Vagina (tissue), 2 donors: ENCODE measurements at regions not wholly inside any gene's neighbourhood (a gene's known extent, or its start where the extent isn't known, plus 50 kb on each side); places are given as distances from the start of the nearest gene placed in this dataset.

ENCODE experiments used
- POLR2A ChIP-seq, 2 donors: fragments of 450-650 bp; IDR thresholded peaks; one replicate each; pipeline ENCODE4 v1.6.1; 2017; ENCODE audit warnings: antibody characterized with exemption in 2 of 2, mild to moderate bottlenecking in 2 of 2, moderate library complexity in 2 of 2
- TF ChIP-seq, protein P1 (sequence below), 3 experiments: fragments of 450-650 bp in 2 of 3; fragments of 200-600 bp in 1 of 3; sonication (generic) in 1 of 3; IDR thresholded peaks; one replicate each; pipeline ENCODE4 v1.5.1; 2017 to 2019; ENCODE audit warnings: antibody characterized with exemption in 3 of 3, mild to moderate bottlenecking in 2 of 3, moderate library complexity in 2 of 3

DNA sequence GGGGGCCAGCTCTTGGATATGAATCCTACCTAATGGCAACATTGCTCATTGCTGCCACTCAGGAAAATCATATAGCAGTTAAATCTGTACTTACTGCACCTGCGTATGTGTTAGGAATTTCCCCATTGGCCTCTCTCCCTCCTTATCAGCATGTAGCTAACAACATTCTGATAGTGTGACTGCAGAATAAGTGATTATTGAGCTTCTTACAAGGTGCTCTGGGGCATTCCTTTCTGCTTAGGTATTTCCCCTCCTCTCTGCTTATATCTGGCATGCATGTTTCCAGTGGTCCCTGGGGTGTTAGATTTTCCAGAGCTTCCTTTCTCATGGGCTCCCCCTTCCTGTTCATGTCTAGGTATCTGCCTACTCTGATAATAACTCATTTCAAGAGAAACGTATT, 414.1 kb upstream of the SLITRK1 start:
- TF ChIP-seq POLR2A (IDR thresholded peaks at IDR 0.05), result no peak
- TF ChIP-seq, protein P1, sequence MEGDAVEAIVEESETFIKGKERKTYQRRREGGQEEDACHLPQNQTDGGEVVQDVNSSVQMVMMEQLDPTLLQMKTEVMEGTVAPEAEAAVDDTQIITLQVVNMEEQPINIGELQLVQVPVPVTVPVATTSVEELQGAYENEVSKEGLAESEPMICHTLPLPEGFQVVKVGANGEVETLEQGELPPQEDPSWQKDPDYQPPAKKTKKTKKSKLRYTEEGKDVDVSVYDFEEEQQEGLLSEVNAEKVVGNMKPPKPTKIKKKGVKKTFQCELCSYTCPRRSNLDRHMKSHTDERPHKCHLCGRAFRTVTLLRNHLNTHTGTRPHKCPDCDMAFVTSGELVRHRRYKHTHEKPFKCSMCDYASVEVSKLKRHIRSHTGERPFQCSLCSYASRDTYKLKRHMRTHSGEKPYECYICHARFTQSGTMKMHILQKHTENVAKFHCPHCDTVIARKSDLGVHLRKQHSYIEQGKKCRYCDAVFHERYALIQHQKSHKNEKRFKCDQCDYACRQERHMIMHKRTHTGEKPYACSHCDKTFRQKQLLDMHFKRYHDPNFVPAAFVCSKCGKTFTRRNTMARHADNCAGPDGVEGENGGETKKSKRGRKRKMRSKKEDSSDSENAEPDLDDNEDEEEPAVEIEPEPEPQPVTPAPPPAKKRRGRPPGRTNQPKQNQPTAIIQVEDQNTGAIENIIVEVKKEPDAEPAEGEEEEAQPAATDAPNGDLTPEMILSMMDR (IDR thresholded peaks at IDR 0.05), result no peak
